ENCODE measurements at regions not wholly inside any gene's neighbourhood (a gene's known extent, or its start where the extent isn't known, plus 50 kb on each side); places are given as distances from the start of the nearest gene placed in this dataset.
"Not testable (repeated sequence)": the region's sequence is repeated elsewhere in the genome, so short reads cannot be mapped to it uniquely, and the experiment has no call there.

DNA sequence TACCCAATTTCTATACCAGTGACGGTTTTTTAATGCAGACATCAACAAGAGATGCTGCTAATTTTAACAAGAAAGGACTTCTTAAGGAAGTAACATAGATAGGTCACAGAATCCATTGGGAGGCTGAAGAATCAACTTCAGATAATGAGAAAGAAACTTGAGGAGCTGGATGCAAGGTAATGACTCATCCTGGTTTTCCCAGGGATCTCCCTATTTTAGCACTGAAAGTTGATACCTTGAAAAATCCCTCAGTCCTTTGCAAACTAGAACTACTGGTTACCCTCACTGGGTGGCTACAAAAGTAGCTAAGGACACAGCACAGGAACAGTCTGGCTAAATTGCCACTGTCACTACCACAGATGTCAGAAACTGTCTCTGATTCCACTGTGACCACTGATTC is 561.9 kb downstream of the FLRT2 start:
- no peak for DNase-seq

- no peak for DNase-seq
Measured at GRCh38 chr14:86088156-86088555, 558.2 kb downstream of the FLRT2 start.

GRCh38 chr14:86087377-86087776 is 557.4 kb downstream of the FLRT2 start:
- DNase-seq: no peak

DNA sequence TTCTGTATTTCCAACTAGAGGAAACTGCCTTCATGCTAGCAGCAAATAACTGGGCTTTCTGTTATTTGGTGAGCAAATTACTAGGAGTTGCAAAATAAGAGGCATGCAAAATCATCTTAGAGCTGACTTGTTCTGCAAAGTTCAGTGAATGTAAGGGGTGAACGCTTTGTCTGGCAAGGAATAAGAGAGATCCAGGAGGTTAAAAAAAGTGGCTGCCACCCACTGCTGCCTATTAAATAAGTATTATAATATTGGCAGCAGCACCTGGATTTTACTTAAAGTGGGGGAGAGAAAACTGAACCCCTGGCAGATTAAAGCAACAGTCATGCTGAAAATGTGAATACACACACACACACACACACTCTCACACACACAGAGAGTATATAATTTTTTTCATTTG is 557.0 kb downstream of the FLRT2 start:
- DNase-seq: no peak

DNA sequence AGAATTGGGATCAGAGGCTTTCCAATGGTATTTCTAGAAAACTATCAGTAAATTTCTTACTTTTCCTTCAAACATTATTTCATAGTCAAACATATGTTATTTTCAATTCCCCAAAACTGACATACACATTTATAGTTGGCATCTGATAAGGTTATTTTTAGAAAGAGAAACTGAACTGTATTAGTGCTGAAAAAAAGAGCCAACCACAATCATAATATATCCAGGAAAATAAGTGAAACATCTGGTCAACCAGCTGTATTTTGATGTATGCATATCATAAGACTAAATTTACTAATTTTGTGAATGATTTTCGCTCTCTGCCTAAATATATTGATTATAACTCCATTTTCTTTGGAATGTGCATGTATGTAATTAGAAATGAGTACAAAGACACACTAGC is 554.2 kb downstream of the FLRT2 start:
- DNase-seq: no peak

DNA sequence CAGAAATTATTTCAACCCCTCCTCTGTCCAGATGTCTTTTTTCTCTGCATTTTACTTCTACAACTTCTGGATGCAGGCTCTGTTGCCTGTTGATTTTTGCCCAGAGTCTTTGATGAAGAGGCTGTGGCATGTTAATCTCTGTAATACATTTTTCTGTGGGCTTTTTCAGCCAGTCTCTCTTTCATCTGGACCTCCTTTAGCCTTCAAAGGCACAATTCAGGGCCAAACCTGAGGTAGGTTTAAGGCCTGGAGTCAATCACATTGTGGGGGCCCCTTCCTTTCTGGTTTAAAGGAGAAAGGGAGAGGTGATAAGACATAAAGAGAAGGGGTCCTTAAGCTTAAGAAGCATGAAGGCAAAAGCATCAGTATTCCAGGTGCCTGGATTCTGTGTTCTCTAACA is 553.7 kb downstream of the FLRT2 start:
- no peak for DNase-seq

DNA sequence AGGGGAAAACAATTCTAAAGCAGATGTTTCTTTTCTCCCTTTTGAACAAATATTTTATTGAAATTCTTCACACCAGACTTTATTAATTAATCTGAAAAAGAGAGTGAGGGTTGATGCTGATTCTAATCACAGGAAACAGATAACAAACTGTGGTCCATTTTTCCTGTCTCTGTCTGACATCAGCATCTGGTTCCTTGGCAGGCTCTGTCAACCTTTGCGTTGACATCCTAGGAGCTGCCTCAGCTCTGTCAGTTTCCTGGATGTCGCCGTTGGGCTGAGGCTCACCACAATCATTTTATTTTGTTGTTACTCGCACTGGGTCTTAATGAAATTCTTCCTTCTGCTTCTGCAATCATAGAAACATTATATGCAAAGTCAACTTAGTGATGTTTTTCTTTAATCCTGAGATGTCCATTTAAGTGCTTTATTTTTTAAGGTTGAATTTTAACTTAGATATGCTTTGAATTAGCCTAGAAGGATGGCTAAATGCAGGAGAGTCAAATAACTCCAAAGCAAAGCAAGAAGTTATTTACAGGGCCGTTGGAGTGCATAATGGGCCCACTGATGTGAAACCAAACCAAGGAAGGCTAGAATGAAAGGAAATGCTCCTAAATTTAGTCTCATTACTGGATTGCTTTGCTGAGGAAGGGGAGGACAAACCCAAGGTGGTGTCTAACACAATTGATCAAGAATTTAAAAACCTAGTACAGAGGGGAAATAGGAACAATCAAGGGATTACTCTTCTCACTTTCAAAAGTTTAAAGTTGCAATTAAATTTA is 542.4 kb downstream of the FLRT2 start:
- DNase-seq: no peak

GRCh38 chr14:86066651-86067050 is 536.7 kb downstream of the FLRT2 start:
- no peak for DNase-seq

DNA sequence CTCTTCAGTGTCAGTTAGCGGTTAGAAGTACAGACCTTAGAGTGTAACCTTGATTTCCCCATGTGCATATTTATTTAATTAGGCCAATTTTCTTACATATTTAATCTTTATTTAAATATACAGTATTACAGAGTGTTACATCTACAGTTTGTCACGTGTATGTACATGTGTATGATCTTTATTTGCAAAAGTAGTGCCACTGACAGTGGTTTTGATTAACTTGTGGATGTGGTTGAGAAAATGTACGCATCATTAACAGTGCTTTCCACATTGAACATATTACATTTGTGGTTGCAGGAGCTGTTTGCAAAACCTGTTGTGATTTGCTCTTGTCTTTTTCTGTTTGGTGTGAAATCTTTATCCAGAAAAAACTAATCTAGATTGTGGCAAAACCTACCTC is 535.5 kb downstream of the FLRT2 start:
- DNase-seq: no peak

GRCh38 chr14:86064595-86064994 is 534.7 kb downstream of the FLRT2 start:
- not testable (repeated sequence) for DNase-seq

GRCh38 chr14:86057018-86057667 is 527.2 kb downstream of the FLRT2 start:
- DNase-seq: no peak

DNA sequence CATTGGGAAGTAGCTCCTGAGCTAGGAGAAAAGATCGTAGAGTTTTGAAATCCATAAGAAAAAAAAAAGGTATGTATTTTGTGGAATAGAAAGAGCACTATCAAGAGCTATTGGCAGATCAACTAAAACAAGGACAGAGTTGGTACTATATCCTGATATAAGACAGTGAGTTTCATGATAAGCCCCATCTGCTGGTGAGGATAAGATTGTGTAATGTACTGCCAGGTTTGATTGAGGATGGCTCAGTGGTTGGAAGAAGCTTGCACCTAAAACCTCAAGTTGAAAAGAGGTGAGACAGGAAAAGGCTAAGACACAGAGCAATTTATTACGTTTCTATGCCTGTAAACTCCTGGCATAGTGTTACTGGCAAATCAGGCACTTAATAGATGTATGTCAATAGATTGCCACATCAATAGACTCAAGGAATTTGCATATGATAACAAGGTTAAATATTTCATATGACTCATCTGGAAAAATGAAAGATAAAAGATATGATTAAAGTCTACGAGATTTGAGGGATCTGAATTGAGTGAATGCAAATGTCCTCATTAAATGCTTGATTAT is 525.6 kb downstream of the FLRT2 start:
- DNase-seq: no peak

DNA sequence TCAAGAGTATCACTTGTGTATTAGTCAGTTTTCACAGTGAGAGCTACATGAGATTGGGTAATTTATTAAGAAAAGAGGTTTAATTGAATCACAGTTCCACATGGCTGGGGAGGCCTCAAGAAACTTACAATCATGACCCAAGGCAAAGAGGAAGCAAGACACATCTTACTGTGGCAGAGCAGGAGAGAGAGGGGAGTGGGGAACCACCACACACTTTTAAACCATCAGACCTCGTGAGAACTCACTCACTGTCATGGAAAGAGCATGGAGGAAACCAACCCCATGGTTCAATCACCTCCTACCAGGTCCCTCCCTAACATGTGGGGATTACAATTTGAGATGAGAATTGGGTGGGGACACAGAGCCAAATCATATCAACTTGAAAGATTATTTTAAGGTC is 522.9 kb downstream of the FLRT2 start:
- no peak for DNase-seq

DNA sequence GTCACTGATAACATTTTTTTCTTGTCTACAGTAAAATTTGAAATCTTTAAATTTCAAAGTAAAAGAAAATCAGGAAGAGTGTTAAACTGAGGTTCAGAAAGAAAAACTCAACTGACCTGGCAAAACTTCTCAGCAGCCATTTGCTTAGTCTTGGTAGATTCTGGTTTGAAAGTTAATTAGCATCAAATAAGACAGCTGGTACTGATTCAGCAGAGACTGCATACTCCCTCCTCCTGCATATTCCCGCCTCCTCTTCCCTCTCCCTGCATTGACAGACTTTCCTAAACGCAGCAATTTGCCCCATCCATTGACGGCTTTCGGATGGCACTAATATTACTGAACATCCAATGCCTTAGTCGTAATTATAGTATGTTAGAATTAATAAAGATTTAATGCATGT is 520.8 kb downstream of the FLRT2 start:
- DNase-seq: no peak

DNA sequence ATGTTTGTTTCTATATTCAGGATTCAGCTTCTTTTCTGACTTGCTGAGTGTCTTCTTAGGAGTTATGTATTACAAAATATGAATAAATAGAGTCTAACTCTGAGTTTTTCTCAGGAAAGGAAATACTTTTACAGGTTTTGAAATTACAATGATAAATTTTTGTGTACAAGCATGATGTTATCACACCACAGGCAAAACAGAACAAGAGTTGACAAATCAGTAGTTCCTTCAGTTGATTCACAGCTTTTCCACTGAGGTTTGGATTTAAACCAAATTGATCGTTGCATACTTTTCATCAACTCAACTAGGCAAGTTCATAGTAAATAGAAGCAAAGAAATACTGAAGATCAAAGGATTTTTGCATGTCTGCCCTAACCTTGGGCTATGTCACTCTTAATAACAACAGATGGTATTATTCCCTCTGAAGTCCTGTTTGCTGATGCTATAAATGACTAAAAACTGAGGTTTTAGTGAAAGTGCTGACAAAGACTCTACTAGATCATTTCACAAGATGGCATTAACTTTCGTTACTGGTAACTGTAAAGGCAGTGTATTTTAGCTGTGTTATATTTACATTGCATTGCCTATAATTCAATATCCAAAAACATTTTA is 520.2 kb downstream of the FLRT2 start:
- no peak for DNase-seq

- no peak for DNase-seq
Measured at GRCh38 chr14:86039176-86039575, 509.2 kb downstream of the FLRT2 start.

GRCh38 chr14:86038387-86039042 is 508.6 kb downstream of the FLRT2 start:
- DNase-seq: peak; percentile 64

GRCh38 chr14:86035882-86036281 is 505.9 kb downstream of the FLRT2 start:
- DNase-seq: no peak

DNA sequence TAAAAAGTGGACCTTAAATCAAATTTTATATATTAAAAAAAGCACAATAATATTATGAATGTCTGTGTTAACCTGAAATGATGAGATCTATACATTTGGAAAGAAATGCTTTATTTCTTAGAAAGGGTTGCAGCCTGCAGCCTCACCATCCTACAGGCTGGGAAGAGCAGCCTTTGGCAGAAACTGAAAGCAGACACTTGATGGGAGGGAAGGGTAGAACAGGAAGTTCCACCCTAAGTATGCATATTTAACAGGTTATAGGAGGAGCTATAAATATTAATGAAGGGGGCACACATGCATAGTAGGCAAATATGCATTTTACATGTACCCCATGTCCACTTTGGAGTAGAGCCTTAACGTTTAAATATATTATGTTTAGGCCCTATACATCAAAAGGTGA is 498.0 kb downstream of the FLRT2 start:
- no peak for DNase-seq

- DNase-seq: no peak
Measured at GRCh38 chr14:86027144-86027543, 497.2 kb downstream of the FLRT2 start.

DNA sequence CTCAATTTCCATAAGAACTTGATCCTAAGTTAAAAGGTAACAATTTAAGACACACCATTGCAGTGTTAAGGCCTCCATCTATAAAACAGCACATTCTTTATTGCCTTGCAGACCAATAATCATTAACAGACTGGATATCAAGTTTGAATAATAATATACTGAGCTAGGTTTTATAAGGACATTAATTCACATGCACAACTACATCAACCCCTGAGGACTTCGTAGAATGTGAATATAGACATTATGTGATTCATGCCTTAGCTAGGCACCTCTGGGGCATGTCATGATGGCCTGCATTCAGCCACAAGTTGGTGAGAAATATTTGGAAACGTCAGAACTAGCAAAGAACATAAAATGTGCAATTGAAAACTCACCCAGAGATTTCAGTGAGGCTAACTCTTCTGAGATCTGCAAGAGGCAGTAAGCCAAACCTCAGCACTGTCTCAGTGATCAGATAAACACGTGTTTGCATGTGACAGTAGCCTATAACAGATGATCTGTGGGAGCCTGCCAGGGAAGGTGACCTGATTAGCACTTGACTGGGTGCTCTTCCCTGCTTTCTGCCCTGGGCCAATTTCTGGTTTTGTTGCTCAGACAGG is 492.2 kb downstream of the FLRT2 start:
- no peak for DNase-seq

- DNase-seq: no peak
Measured at GRCh38 chr14:86020841-86021240, 490.9 kb downstream of the FLRT2 start.

- no peak for DNase-seq
Measured at GRCh38 chr14:86015941-86016340, 486.0 kb downstream of the FLRT2 start.
